Right lung (tissue), 2 donors: ENCODE measurements at regions not wholly inside any gene's neighbourhood (a gene's known extent, or its start where the extent isn't known, plus 50 kb on each side); places are given as distances from the start of the nearest gene placed in this dataset.
"Not testable (repeated sequence)": the region's sequence is repeated elsewhere in the genome, so short reads cannot be mapped to it uniquely, and the experiment has no call there.

Source experiments
- DNase-seq, 2 donors: peaks; one replicate each; pipeline ENCODE4 v3.0.0-alpha.2; 2013

DNA sequence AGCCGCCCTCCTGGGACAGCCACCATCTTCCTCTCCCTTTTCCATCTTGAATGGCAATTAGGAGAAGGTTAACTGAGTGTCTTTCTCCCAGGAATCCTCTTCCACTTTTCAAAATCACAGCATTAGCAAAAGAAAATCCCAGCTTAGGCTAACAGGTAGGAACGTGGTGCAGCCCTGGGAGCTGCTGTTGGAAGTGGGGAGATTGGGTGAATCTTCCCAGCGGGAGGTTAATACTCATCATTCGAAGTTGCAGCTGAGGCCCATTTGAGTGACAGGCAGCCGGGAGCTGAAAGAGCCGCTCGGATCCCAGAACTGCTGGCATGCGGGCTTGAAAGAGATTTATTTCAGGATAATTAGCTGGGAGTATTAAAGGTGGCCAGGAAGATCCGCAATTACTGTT, 306.0 kb downstream of the BCL11A start:
- no peak for DNase-seq

DNA sequence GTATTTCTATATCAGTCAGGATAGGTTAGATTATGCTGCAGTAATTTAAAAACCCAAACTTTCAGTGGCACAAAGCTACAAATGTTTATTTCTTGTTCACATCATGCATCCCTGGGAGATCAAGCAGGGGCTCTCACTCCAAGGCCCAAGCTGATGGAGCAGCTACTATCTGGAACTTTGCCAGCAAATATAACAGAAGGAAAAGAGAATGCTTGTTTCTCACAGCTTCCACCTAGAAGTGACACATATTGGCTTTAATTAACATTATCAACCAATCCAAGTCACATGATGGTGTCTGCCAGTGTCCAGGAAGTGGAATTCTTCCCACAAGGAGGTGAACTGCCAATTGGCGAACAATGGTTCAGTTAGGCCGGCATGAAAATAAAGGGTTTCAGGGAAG, 306.9 kb downstream of the BCL11A start:
- DNase-seq, result no peak

DNA sequence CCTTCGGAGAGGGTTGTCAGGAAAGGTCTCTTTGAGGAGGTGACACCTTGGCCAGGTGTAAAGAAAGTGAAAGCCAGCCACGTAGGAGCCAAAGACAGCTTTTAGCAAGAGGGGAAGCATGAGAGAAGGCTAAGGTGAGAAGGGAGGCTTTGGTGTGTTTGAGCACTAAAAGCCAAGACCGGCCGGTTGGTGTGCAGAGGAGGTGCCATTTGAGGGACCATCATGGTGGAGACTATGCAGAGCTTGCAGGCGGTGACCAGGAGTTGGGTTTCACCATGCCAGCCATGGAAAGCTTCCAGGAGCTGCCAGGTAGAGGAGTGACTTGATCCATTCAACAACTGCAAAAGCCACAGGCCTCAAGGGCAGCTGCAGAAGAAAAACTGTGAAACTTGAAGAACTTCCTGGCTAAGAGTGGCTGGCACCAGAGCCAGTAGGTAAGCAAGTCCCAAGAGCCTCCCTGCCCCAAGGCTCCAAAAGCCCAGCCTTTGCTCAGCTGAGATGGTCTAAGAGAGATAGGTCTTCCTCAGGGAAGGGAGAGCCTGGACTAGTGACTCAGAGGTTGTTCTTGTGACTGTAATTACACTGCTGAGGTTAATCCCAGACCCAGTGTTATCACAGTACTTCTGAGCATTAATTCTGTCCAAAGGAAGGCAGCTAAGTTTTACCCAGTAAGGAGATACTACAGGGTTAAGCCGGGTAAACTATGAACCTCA, 319.0 kb downstream of the BCL11A start:
- no peak for DNase-seq

DNA sequence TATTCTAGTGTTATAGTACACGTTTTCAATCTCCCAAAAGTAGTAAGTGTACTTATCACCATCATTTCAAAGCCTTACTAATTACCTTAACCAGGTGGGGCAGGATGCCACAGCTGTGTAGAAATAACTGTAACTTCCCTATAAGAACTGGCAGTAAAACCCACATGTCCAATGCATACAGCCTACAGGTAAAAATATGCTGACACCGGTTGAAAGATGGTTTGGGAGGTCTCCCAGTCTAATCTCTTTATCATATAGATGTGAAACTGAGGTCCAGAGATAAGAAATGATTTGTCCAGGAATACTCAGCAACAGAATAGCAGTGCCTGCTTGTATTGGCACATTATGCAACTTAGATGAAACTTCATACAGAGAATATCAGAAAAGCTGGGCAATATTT, 322.9 kb downstream of the BCL11A start:
- no peak for DNase-seq

DNA sequence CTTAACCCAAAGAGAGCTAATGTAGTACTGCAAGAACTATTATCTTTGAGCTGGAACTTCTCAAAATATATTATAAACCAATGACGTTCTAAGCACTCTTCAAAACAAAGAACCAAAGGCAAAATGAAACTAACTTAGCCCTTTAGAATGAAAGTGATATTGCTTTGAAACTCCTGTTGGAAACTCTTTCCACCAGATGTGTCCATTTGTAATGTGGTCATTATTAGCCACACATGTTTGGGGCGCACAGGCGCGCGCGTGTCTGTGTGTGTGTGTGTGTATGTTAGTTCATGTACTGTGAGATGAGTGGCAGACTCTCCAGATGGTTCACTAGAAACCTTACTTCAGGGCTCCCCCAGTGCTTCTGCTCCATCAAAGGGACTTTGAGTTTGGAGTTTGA, 323.4 kb downstream of the BCL11A start:
- DNase-seq, result no peak

DNA sequence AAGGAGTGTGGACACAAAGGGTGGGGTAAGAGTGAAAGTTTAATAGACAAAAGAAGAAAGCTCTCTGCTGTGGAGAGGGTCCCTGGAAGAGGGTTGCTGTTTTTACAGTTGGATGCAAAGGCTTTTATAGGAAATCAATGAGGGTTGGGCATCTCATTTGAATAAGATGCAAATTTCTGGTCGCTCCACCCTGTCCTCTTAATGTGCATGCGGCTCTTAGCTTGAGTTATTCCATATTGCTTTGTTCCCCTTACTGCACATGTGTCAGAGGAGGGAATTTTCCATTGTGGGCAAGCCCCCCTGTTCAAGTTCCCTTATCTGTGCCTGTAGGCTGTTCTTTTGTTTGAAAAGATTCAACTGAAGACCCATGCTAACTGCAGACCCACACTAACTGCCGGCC, 326.5 kb downstream of the BCL11A start:
- no peak for DNase-seq

DNA sequence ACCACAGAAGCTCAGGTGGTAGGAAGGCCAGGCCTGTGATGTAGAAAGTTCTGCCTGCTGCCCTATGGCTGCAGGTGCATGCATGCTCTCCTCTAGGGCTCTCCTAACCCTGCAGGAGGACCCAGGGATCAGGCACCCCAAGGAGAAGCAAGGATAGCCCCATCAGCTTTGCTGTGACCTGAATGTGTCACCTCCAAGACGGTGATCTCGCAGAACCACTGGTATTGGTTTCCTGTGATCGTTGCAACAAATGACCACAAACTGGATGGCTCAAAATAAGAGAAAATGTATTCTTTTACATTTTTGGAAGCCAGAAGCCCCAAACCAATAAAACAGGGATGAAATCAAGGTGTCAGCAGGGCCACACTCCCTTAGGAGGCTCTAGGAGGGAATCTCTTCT, 327.3 kb downstream of the BCL11A start:
- DNase-seq, result no peak

DNA sequence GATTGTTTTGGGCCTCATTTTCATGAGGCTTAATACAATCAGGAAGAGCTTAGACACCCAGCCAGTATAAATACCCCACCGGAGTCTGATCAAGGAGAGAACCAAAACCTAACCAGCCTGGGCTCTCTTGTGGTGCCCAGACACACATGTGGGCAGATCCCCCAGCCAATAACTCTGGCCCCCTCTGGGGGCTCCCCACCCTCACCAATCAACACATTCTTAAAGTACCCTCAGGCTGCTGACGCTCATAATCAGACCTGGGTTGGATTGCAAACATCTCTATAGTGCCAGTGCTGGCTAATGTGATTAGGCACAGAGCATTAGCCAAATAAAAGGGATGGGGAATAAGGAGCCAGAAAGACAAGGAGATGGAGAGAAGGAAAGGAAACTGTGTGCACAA, 329.6 kb downstream of the BCL11A start:
- DNase-seq, result no peak

DNA sequence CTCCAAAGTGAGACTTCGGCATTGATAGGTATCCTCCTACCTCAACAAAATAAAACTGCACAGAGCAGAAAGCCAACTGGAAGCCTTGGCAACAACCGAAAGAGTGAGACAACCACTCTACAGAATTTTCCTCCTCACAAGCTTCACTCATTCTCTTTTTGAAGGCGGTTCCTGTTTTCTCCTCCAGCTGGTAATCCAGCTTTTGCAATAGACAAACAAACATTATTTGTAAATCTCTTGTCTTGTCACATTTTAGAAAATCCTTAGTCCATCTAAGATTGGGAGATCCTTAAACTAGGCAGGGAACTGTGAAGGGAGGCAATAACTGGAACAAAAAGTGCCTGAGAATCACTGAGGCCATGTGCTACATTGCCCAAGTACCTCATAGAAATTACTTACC, 332.4 kb downstream of the BCL11A start:
- DNase-seq, result no peak

DNA sequence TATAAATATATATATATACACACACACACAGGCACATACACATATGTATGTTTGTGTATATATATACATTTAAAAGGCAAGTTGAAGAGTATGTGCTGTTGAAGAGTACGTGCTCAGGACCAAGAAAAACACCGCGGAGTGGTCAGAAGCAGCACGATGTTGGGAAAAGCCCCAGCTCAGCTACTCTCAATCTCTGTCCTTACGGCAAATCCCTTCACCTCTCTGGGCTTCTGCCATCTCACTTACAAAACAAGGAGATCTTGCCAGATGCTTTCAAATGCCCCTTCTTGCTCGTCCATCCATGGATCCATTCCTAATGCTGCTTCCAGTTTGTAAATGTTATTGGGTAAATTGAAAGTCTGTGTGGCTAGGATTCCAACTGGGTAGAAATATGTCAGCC, 333.9 kb downstream of the BCL11A start:
- DNase-seq, result no peak

DNA sequence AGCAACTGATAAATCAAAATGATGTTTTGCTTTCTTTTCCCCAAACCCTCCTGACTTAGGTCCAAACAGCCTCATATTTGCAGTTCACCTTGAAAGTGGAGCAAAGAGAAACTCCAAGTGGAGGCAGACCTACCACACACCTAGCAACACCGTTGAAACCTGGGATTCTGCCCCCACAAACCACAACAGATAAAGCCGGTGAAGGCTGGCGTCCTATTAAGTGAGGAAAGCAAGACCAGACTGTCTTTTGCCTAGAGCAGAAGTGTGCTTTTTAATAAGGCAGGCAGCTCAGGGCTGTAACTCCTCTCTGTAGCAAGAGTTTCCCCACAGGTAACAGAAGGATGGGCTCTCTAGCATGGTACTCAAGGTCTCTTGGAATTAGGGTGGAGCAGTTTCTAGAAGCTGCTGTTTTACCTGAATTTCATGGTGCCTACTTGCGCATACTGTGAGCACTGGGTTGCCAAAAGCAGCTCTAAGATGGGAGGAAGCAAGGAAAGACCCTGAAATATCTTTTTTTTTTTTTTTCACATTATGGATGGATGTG, 336.9 kb downstream of the BCL11A start:
- DNase-seq, result no peak

DNA sequence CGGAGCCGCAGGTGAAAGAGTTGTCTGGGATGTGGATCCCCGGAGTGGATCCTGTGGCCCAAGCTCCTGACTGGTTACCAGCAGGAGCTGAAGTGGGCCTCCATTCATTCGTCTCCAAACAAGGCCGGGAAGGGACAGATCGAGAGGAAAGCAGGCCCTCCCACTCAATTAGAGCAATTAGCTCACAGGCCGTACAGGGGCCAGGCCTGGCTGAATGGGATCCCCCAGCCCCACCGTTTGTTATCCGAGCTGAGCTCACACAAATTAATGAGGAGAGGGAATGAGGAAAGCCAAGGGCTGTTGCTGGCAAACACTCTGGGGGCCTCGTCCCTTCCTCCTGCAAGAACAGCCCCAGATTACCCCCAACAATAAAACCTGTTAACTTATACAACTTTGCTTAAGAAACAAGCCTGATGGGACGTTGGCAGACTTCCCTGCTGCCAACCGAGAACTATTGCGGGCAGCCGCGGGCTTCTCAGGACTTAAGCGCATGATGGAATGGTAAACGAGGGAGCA, 338.0 kb downstream of the BCL11A start:
- peak in 1 of 2 donors; percentile 12 for DNase-seq

DNA sequence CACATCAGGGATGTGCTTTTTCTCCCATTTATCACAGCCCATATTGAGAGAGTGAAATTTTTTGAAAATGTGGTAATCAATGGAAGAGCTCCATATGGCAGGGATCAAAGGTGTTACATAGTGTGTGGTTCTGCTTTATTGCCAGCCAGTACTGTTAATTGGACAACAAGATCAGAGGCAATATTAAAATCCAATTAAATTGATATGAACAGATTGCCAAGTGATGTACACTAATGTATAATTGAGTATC, 338.9 kb downstream of the BCL11A start:
- DNase-seq, result no peak

DNA sequence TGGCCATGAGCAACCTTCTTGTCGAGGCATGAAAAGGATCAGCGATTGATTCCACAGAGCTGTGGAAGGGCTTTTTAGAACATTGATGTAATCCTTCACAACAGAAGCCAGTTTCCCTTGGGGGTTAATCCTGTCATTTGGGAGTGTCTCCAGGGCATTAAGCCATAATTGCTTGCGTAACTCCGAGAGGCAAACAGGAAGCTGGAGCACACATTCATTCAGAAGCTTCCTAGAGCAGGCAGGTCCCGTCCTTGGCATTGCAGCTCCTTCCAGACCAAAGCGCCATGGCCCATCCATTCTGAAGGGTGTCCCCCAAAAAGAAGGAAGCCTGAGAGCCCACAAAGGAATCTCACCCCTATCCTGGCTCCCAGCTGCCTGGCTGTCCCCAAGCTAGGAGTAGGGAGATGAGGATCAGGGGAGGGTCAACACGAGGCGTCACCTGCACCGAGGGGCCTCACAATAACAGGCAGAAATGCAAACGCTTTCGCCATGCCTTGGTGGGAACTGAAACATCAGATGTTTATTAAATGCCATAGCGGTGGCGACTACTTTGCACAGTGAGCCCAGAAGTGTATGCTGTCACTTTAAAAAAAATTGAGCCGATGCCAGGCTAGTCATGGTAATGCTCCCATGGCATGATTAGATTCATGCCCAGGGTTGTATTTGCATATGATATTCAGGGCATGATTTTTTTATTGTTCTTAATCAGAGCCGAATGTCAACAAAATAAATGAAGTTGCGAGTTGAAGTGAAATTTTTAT, 339.4 kb downstream of the BCL11A start:
- peak; percentile 64 to 72 for DNase-seq

DNA sequence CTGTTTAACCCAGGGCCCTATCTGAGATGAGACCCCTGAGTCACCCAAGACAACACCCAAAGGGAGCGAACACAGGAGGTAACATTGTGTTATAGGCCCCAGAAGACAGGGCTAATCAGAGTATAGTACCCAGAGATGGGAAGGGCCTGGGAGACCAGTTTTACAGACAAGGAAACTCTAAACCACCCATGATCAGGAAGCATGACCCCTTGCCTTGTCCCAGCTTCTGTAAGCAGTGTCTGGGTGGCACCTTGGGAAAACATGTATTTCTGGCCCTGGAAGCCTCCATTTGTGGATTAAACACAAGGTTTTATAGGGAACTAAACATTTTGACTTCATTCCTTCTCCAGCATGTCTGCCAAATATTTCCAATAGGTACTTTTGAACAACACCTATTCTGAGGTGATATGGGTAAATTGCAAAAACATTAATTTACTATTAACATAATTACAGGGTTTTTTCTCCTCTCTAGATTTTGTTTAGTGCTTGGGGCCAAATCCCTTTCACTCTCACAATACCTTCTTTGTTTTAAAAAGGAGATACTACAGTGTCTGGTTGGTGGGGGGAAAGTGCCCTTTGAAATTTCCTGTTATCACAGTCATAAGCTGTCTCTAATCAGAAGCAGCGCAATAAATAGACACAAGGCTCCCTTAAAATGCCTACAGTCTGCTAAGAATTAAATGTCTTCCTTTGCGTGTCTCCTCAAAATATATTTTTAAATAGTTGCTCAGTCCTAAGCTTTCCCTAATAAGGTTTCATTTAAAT, 341.1 kb downstream of the BCL11A start:
- no peak for DNase-seq

DNA sequence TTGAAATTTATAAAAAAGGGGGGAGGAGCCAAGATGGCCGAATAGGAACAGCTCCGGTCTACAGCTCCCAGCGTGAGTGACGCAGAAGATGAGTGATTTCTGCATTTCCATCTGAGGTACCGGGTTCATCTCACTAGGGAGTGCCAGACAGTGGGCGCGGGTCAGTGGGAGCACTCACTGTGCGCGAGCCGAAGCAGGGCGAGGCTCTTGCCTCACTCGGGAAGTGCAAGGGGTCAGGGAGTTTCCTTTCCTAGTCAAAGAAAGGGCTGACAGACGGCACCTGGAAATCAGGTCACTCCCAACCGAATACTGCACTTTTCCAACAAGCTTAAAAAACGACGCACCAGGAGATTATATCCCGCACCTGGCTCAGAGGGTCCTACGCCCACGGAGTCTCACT, 364.4 kb downstream of the BCL11A start:
- DNase-seq, result not testable (repeated sequence)

DNA sequence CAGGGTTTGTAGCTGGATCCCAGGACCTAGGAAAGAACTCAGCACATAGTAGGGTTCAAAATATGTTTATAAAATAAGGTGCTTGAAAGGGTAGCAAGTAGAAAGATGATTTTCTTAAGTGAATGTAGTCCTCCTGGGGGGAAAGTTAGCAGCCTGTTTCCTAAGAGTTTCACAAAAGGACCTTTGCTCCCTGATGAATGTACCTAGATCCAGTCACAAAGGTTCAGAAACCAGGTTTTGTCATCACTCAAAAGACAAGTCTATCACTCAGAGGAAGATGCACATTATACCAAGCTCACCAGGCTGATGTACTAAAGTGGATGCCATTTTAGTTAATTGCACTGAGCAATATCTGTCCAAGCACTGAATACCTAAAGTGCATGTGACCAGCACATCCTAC, 378.2 kb downstream of the BCL11A start:
- no peak for DNase-seq

DNA sequence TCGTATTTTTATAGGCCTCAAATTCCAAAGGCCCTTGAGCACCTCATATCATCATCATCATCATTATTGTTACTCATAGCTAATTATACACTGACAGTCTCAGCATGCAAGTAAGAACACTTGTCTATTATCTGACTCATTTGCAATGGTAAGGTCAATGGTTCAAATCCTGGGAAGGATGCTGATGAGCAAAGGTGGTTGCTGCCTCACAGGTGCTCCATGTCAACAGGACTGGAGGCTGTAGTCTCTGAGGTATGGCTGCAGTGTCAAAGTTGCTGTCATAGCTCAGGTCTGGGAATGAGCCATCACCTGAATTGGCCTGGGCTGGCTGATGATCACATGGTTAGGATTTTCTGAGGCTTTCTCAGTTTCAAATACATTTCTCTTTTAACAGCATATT, 379.3 kb downstream of the BCL11A start:
- DNase-seq, result no peak

DNA sequence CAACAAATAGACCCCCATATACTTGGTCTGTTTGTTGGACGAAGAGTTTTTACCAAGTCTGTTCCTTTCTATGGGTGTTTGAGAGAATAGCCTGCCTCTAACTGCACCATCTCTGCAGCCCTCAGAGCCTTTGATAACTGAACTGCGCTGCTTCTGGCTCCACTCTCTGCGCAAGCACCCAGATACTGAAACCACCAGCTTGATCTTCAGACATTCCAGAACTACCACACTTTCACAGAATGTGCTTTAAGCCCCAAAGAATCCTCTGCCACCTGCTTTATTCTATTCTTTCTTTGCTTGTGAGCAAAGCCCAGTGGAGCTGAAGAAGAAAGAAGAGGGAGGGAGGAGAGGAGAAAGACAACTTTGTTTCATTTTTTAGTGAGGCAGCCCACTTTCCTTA, 380.7 kb downstream of the BCL11A start:
- DNase-seq, result no peak

DNA sequence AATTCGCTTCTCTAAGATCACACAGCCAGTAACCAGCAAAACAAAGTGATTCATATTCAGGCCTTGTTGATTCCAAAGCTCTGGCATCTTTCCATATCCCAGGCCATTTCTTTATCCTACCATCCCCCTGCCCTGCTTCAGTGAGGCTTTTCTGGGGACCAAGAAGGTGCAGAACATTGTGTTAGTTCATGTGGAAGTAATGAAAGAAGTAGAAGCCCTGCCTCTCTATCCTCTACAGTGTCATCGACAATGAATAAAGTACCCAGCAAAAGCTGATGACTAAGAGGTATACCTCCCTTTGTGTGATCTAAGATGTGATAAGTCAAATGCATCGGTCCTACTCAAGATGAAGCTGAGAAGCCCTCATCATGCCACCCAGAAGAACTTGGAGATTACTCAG, 383.2 kb downstream of the BCL11A start:
- DNase-seq, result no peak

DNA sequence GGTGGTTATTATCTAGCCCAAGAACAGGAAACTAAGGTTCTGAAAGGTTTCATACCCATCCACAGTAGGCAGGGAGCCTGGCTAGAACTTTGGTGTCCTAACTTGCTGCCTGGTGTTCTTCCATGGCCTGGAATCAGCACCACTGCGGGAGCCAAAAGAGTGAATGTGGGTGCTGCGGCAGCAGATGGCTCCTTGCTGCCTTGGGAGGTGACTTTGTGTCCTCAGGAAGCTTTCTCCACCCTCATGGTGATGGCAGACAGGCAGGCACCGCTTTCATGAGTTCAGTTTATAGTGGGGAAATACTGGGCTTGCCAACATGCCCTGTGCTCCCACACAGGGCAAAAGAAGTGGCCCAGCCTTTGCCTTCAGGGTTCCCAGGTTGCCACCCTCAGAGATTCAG, 385.2 kb downstream of the BCL11A start:
- DNase-seq, result no peak

DNA sequence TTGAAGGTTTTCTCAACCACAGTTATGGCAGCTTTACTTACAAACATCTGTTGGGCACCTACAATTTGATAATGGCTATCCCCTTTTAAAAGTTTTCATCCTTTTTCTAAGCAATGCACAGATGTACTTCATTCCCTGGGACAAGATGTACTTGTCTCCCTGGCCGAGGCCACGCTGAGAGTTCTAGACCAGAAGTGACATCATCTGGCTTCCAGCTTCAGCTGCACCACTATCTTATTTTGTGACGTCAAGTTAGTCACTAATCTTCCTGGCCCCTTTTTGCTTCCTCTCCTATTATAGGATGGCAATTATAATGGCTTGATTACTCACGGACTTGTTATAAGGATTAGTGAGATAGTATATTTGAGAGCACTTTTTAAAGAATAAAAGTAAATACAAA, 386.4 kb downstream of the BCL11A start:
- no peak for DNase-seq

DNA sequence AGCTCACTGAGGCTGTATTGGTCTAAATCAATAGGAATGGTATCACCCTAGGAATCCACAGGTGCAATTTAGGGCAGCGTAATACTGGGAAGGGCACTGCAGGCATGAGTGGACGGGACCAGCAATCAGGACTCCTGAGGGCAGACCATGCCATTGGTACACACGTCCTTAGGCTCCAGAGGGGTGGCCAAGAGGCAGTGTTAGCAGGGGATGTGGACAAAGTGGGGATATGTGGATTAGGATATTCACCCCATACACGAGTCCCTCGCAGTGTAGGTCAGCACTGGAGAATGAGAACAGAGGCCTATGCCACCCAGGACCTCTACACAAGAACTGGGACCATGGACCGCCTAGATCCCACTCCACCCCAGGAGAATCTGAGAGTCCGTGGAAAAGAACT, 389.8 kb downstream of the BCL11A start:
- no peak for DNase-seq
